Astrocyte (in vitro differentiated cells and primary cell): ENCODE measurements at regions not wholly inside any gene's neighbourhood (a gene's known extent, or its start where the extent isn't known, plus 50 kb on each side); places are given as distances from the start of the nearest gene placed in this dataset.
"Not testable (repeated sequence)": the region's sequence is repeated elsewhere in the genome, so short reads cannot be mapped to it uniquely, and the experiment has no call there.

Experiments
- EZH2 ChIP-seq: IDR thresholded peaks from 2 replicates; pipeline ENCODE4 v1.6.1; 2012; ENCODE audit warnings: mild to moderate bottlenecking, low read length, inconsistent platforms; ENCODE audit not compliant: insufficient read depth
- TF ChIP-seq, protein P1 (sequence below): IDR thresholded peaks from 2 replicates; pipeline ENCODE4 v1.5.1; 2011; ENCODE audit warnings: low read depth, mild to moderate bottlenecking, inconsistent platforms, low read length, moderate library complexity; ENCODE audit not compliant: insufficient read depth

DNA sequence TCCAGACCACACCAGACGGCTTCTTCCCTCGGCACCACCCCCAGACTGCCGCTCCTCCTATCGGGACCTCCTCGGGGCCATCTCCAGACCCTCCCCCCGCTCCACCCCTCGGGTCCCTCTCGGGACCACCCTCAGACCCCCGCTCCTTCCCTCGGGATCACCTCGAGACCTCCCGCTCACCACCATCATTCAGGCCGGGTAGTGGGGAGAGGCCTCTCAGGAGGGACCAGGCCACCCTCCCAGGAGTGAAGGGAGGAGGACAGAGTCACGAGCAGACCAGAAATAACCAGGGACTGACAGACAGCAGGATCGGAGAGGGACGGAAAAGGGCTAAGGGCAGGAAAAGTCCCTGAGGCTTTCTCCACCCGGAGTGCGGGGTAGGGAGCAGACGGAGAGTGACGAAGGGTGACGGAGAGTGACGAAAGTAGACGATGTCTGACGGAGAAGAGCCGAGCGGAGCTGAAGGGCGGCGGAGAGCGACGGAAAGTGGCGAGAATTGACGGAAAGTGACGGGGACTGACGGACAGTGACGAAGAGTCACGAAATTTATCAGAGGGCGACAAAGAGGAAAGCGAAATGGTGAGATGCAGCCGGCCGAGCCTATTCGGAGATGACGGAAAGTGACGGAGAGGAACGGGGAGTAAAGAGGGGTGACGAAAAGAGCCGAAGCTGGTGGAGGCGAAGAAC lies 262.3 kb upstream of the PLCXD1 start:
- TF ChIP-seq, protein P1, sequence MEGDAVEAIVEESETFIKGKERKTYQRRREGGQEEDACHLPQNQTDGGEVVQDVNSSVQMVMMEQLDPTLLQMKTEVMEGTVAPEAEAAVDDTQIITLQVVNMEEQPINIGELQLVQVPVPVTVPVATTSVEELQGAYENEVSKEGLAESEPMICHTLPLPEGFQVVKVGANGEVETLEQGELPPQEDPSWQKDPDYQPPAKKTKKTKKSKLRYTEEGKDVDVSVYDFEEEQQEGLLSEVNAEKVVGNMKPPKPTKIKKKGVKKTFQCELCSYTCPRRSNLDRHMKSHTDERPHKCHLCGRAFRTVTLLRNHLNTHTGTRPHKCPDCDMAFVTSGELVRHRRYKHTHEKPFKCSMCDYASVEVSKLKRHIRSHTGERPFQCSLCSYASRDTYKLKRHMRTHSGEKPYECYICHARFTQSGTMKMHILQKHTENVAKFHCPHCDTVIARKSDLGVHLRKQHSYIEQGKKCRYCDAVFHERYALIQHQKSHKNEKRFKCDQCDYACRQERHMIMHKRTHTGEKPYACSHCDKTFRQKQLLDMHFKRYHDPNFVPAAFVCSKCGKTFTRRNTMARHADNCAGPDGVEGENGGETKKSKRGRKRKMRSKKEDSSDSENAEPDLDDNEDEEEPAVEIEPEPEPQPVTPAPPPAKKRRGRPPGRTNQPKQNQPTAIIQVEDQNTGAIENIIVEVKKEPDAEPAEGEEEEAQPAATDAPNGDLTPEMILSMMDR = not testable (repeated sequence)
- TF ChIP-seq EZH2 = not testable (repeated sequence)
